ENCODE measurements at regions not wholly inside any gene's neighbourhood (a gene's known extent, or its start where the extent isn't known, plus 50 kb on each side); places are given as distances from the start of the nearest gene placed in this dataset.

DNA sequence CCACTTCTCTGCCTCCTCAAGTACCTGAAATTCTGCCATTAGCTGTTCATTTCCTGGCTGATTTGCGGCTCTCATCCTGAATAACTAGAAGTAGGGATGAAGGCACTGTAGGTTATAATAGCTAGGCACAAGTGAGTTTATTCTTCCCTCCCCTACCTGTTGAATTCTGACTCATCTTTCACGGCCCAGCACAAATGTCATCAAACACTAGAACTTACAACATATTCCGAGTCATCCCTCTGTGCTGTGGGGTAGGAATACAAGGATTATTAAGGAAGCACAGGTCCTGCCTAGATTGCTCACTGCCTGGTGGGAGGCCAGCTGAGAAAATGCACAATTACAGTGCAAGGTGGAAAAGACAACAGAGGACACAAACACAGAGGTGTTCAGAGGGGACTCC lies 103.7 kb upstream of the ASIC2 start:
- ChIA-PET CTCF (no interaction called here), POLR2A (ENCODE audit: low non-redundant PET) (no interaction called here)
- no peak for DNase-seq (ENCODE audit: low spot score)
- TF ChIP-seq, protein P1, sequence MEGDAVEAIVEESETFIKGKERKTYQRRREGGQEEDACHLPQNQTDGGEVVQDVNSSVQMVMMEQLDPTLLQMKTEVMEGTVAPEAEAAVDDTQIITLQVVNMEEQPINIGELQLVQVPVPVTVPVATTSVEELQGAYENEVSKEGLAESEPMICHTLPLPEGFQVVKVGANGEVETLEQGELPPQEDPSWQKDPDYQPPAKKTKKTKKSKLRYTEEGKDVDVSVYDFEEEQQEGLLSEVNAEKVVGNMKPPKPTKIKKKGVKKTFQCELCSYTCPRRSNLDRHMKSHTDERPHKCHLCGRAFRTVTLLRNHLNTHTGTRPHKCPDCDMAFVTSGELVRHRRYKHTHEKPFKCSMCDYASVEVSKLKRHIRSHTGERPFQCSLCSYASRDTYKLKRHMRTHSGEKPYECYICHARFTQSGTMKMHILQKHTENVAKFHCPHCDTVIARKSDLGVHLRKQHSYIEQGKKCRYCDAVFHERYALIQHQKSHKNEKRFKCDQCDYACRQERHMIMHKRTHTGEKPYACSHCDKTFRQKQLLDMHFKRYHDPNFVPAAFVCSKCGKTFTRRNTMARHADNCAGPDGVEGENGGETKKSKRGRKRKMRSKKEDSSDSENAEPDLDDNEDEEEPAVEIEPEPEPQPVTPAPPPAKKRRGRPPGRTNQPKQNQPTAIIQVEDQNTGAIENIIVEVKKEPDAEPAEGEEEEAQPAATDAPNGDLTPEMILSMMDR (conservative IDR thresholded peaks at IDR 0.05; ENCODE audit: low read depth) = no peak
- no peak overlapping the region for H3K27ac ChIP-seq

GRCh38 chr17:33398386-33398785 lies 105.3 kb upstream of the ASIC2 start:
- TF ChIP-seq, protein P1 (conservative IDR thresholded peaks at IDR 0.05; ENCODE audit: low read depth) = no peak
- DNase-seq (ENCODE audit: low spot score) = no peak
- ChIA-PET CTCF (no interaction called here), POLR2A (ENCODE audit: low non-redundant PET) (no interaction called here)
- no peak overlapping the region for H3K27ac ChIP-seq

- POLR2A ChIA-PET (ENCODE audit: low non-redundant PET) = no interaction called here
These were observed 108.2 kb upstream of the ASIC2 start for GRCh38 chr17:33401249-33401648.

GRCh38 chr17:33403194-33403593 lies 110.1 kb upstream of the ASIC2 start:
- TF ChIP-seq, protein P1 (conservative IDR thresholded peaks at IDR 0.05; ENCODE audit: low read depth) = no peak
- H3K27ac ChIP-seq = no peak overlapping the region
- POLR2A ChIA-PET (ENCODE audit: low non-redundant PET) = no interaction called here
- no peak for DNase-seq (ENCODE audit: low spot score)
- CTCF ChIA-PET = interaction anchor here (0.6 kb wide), 1 partner anchor 16 kb away, joined by 4 read pairs; no protein-coding TSS in a partner anchor

More at GRCh38 chr17:33401249-33401648, 108.2 kb upstream of the ASIC2 start:
- H3K27ac ChIP-seq = no peak overlapping the region
- TF ChIP-seq, protein P1 (conservative IDR thresholded peaks at IDR 0.05; ENCODE audit: low read depth) = no peak
- no peak for DNase-seq (ENCODE audit: low spot score)
- CTCF ChIA-PET = interaction anchor here (0.5 kb wide), 1 partner anchor 37 kb away, joined by 3 read pairs; no protein-coding TSS in a partner anchor

GRCh38 chr17:33404070-33404819 lies 111.2 kb upstream of the ASIC2 start:
- TF ChIP-seq, protein P1 (conservative IDR thresholded peaks at IDR 0.05; ENCODE audit: low read depth) = no peak
- DNase-seq (ENCODE audit: low spot score) = no peak
- ChIA-PET CTCF (no interaction called here), POLR2A (ENCODE audit: low non-redundant PET) (no interaction called here)
- H3K27ac ChIP-seq = no peak overlapping the region

GRCh38 chr17:33416131-33416530 lies 123.0 kb upstream of the ASIC2 start:
- no peak for DNase-seq (ENCODE audit: low spot score)
- CTCF ChIA-PET = interaction anchor here (0.6 kb wide), 1 partner anchor 358 kb away, joined by 5 read pairs; no protein-coding TSS in a partner anchor
- POLR2A ChIA-PET (ENCODE audit: low non-redundant PET) = no interaction called here
- TF ChIP-seq, protein P1 (conservative IDR thresholded peaks at IDR 0.05; ENCODE audit: low read depth) = no peak
- H3K27ac ChIP-seq = no peak overlapping the region
